HepG2 (cell line): ENCODE measurements at regions not wholly inside any gene's neighbourhood (a gene's known extent, or its start where the extent isn't known, plus 50 kb on each side); places are given as distances from the start of the nearest gene placed in this dataset.

ENCODE experiments used
- ATAC-seq: fragments of 200-7000 bp; cut with Tn5 transposase; 3 replicates; pipeline ENCODE4 v1.9.1; 2020; ENCODE audit warnings: mild to moderate bottlenecking, moderate library complexity
- BruUV-seq: library from RNA; stranded (reverse); fragments of 400-500 nt; replicated peaks from 2 replicates; lab custom pipeline; 2021; lab: Mats Ljungman, UMichigan
- CTCF ChIA-PET: fragments of 300-600 bp; formaldehyde crosslinking; extraction: SDS; loops from one replicate; lab custom pipeline; 2021; ENCODE audit warnings: low total read pairs, inconsistent platforms, low intra/inter-chr PET ratio; lab: Yijun Ruan, JAX
- POLR2A ChIA-PET: fragments of 350-600 bp; sonication (Branson Sonifier 250); formaldehyde crosslinking; loops from one replicate; lab custom pipeline; 2020; ENCODE audit warnings: antibody characterized with exemption, inconsistent platforms; lab: Yijun Ruan, JAX
- DNase-seq: peaks from one replicate; pipeline ENCODE4 v3.0.0-alpha.2; 2015; ENCODE audit warnings: low spot score
- FAIRE-seq: peaks from 3 replicates; lab custom pipeline; 2011; peaks lifted over from hg19 to GRCh38; lab: Jason Lieb, UNC
- H2AFZ ChIP-seq: one replicate; pipeline ENCODE4 v1.6.1; 2011; ENCODE audit warnings: low read length, inconsistent platforms
- H3K27ac ChIP-seq: fragments of 300-600 bp; 3 replicates; pipeline ENCODE4 v1.8.0; 2011; ENCODE audit warnings: mixed run types, mild to moderate bottlenecking, mixed read lengths, low read length, inconsistent platforms; ENCODE audit not compliant: insufficient read depth; ENCODE audit errors: extremely low read length
- H3K27me3 ChIP-seq, 2 experiments: fragments of 200-600 bp in 1 of 2; 2 replicates in 1 of 2; 3 replicates in 1 of 2; pipeline versions ENCODE4 v1.6.0 to v1.8.0; 2011; ENCODE audit warnings: low read length in 2 of 2, mild to moderate bottlenecking in 2 of 2, moderate library complexity in 2 of 2, inconsistent platforms in 1 of 2; ENCODE audit not compliant: insufficient read depth in 2 of 2, control insufficient read depth in 1 of 2
- H3K36me3 ChIP-seq, 2 experiments: fragments of 200-600 bp in 1 of 2; replicated peaks in 1 of 2; 2 replicates in 1 of 2; 3 replicates in 1 of 2; pipeline versions ENCODE4 v1.5.1 to v1.8.0; 2011; ENCODE audit warnings: low read length in 2 of 2, inconsistent platforms in 1 of 2; ENCODE audit not compliant: insufficient read depth in 2 of 2, control insufficient read depth in 1 of 2
- H3K4me1 ChIP-seq: 2 replicates; pipeline ENCODE4 v1.5.1; 2012; ENCODE audit warnings: low read length, inconsistent platforms; ENCODE audit not compliant: insufficient read depth
- H3K4me2 ChIP-seq: 2 replicates; pipeline ENCODE4 v1.6.0; 2011; ENCODE audit warnings: low read depth, low read length, inconsistent platforms
- H3K4me3 ChIP-seq, 3 experiments: fragments of 200-600 bp in 1 of 3; sonication (generic), shearing (Covaris generic) in 1 of 3; replicated peaks in 1 of 3; 2 replicates each; pipeline ENCODE4 v1.5.1; 2011 to 2016; ENCODE audit warnings: low read length in 3 of 3, inconsistent platforms in 2 of 3, low read depth in 2 of 3, mild to moderate bottlenecking in 2 of 3, control low read depth in 1 of 3, mixed read lengths in 1 of 3; ENCODE audit not compliant: insufficient read depth in 1 of 3
- H3K79me2 ChIP-seq: one replicate; pipeline ENCODE4 v1.6.1; 2011; ENCODE audit warnings: low read length, inconsistent platforms; ENCODE audit not compliant: insufficient read depth
- H3K9ac ChIP-seq: 2 replicates; pipeline ENCODE4 v1.6.0; 2011; ENCODE audit warnings: mild to moderate bottlenecking, low read depth, low read length, inconsistent platforms; ENCODE audit not compliant: insufficient read depth
- H3K9me3 ChIP-seq: 2 replicates; pipeline ENCODE4 v1.5.1; 2012; ENCODE audit warnings: mild to moderate bottlenecking, low read length
- H4K20me1 ChIP-seq: 2 replicates; pipeline ENCODE4 v1.6.0; 2011; ENCODE audit warnings: inconsistent platforms, mild to moderate bottlenecking, low read length, moderate library complexity; ENCODE audit not compliant: insufficient read depth
- ETV6 ChIP-seq: sonication (generic); formaldehyde crosslinking; conservative IDR thresholded peaks from 2 replicates; pipeline ENCODE4 v1.4.0; 2020; ENCODE audit warnings: missing genetic modification reagents
- HDAC1 ChIP-seq: sonication (generic); formaldehyde crosslinking; IDR thresholded peaks from 2 replicates; pipeline ENCODE4 v1.5.1; 2020; ENCODE audit warnings: mild to moderate bottlenecking, missing genetic modification reagents
- MLLT10 ChIP-seq: sonication (generic); formaldehyde crosslinking; IDR thresholded peaks from 2 replicates; pipeline ENCODE4 v1.4.0; 2020; ENCODE audit warnings: missing genetic modification reagents
- MXD4 ChIP-seq: IDR thresholded peaks from 2 replicates; pipeline ENCODE4 v1.6.1; 2016; ENCODE audit warnings: mild to moderate bottlenecking, missing biosample characterization, missing genetic modification reagents
- NR2F6 ChIP-seq, 2 experiments: IDR thresholded peaks; 2 replicates each; pipeline ENCODE4 v1.6.1; 2016; ENCODE audit warnings: antibody characterized with exemption in 1 of 2, mild to moderate bottlenecking in 1 of 2
- POLR2A ChIP-seq, 2 experiments: IDR thresholded peaks; 2 replicates each; pipeline ENCODE4 v1.6.1; 2011; ENCODE audit warnings: low read depth in 2 of 2, low read length in 2 of 2, mild to moderate bottlenecking in 1 of 2, moderate library complexity in 1 of 2; ENCODE audit not compliant: insufficient read depth in 1 of 2
- REST ChIP-seq, 2 experiments: IDR thresholded peaks; 2 replicates each; pipeline ENCODE4 v1.6.1; 2011 to 2012; ENCODE audit warnings: low read length in 2 of 2, borderline replicate concordance in 1 of 2, low read depth in 1 of 2, mild to moderate bottlenecking in 1 of 2, moderate library complexity in 1 of 2
- SP1 ChIP-seq, 2 experiments: fragments of 450-650 bp in 1 of 2; sonication (generic) in 1 of 2; formaldehyde crosslinking in 1 of 2; IDR thresholded peaks; 2 replicates each; pipeline versions ENCODE4 v1.4.0 to v1.6.1; 2016 to 2020; ENCODE audit warnings: missing genetic modification reagents in 1 of 2
- TRIM24 ChIP-seq: sonication (generic); formaldehyde crosslinking; IDR thresholded peaks from 2 replicates; pipeline ENCODE4 v1.8.0; 2022; ENCODE audit warnings: mild to moderate bottlenecking, missing genetic modification reagents
- ZBTB33 ChIP-seq: sonication (generic); formaldehyde crosslinking; IDR thresholded peaks from 2 replicates; pipeline ENCODE4 v1.4.0; 2020; ENCODE audit warnings: missing genetic modification reagents
- ZBTB38 ChIP-seq: sonication (generic); formaldehyde crosslinking; IDR thresholded peaks from 2 replicates; pipeline ENCODE4 v1.5.1; 2020; ENCODE audit warnings: mild to moderate bottlenecking, missing genetic modification reagents
- ZBTB44 ChIP-seq: sonication (generic); formaldehyde crosslinking; IDR thresholded peaks from 2 replicates; pipeline ENCODE4 v1.4.0; 2020; ENCODE audit warnings: missing genetic modification reagents
- ZNF3 ChIP-seq: IDR thresholded peaks from 2 replicates; pipeline ENCODE4 v1.7.0; 2017; ENCODE audit warnings: inconsistent platforms
- ZNF431 ChIP-seq: sonication (generic); formaldehyde crosslinking; IDR thresholded peaks from 2 replicates; pipeline ENCODE4 v1.9.0; 2022; ENCODE audit warnings: missing genetic modification reagents, low read depth, mild to moderate bottlenecking, borderline replicate concordance
- ZNF562 ChIP-seq: sonication (generic); formaldehyde crosslinking; IDR thresholded peaks from 2 replicates; pipeline ENCODE4 v1.8.0; 2022; ENCODE audit warnings: missing genetic modification reagents, borderline replicate concordance
- ZNF850 ChIP-seq: sonication (generic); formaldehyde crosslinking; conservative IDR thresholded peaks from 2 replicates; pipeline ENCODE4 v1.9.0; 2021; ENCODE audit warnings: mild to moderate bottlenecking, missing genetic modification reagents
- WGBS: methylation state at CpG from one replicate; pipeline ENCODE4 v1.1.6; 2017; ENCODE audit warnings: low lambda C conversion rate; 5-methylcytosine and 5-hydroxymethylcytosine counted together
- in situ Hi-C: cut with HindIII; loops from 2 replicates; pipeline ENCODE4 v1.10.0; 2017; ENCODE audit warnings: low pct_unique_long_range_greater_than_20kb; ENCODE audit not compliant: extremely low pct_ligation_motif_present
- intact Hi-C: fragments of 100-400 bp; cut with micrococcal nuclease; formaldehyde crosslinking; loops from one replicate; pipeline ENCODE4 v1.10.0; 2022; ENCODE audit not compliant: unreplicated experiment
- TF ChIP-seq, protein P1 (sequence below), 2 experiments: sonication (generic) in 1 of 2; formaldehyde crosslinking in 1 of 2; IDR thresholded peaks; 2 replicates each; pipeline versions ENCODE4 v1.5.1 to v1.6.1; 2011 to 2020; ENCODE audit warnings: borderline replicate concordance in 1 of 2, low read depth in 1 of 2, low read length in 1 of 2, mild to moderate bottlenecking in 1 of 2, missing genetic modification reagents in 1 of 2, moderate library complexity in 1 of 2

DNA sequence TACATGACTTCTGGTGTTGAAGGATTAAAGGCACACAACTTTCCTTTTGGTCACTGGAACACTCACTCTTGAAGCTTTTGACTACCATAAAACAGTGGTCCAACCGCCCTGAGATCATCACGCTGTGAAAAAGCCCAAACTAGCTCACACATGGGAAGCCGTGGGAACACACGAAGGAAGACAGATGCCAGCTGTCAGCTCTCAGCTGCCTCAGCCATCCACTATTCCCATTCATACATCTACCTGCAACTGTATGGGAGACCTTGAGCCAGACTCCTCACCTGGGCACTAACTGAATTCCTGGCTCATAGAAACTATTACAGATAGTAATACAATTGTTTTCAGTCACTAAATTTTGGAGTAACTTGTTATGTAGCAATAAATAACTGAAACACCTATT, 246.1 kb downstream of the MSX2 start:
- ATAC-seq (no peak), FAIRE-seq (no peak), DNase-seq (no peak)
- Histone ChIP-seq H3K4me2 (no peak overlapping the region), H3K27me3 (no peaks in the 10 kb centered on the region), H3K9ac (no peak overlapping the region), H3K9me3 (peaks cover 11% of the 10 kb centered on the region), H3K36me3 (no peaks in the 10 kb centered on the region), H2AFZ (no peak overlapping the region), H4K20me1 (no peaks in the 10 kb centered on the region), H3K4me3 (no peak overlapping the region), H3K4me1 (no peaks in the 10 kb centered on the region), H3K27ac (no peak overlapping the region), H3K79me2 (no peaks in the 10 kb centered on the region)
- intact Hi-C loops (no loop called here), in situ Hi-C loops (no loop called here)
- ChIA-PET CTCF (no interaction called here), POLR2A (no interaction called here)
- no TSS peak for BruUV-seq
- 10% methylated on average over 4 of the region's 4 CpGs for WGBS
- TF ChIP-seq, protein P1, sequence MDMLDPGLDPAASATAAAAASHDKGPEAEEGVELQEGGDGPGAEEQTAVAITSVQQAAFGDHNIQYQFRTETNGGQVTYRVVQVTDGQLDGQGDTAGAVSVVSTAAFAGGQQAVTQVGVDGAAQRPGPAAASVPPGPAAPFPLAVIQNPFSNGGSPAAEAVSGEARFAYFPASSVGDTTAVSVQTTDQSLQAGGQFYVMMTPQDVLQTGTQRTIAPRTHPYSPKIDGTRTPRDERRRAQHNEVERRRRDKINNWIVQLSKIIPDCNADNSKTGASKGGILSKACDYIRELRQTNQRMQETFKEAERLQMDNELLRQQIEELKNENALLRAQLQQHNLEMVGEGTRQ (IDR thresholded peaks at IDR 0.05; ENCODE audit: low read depth, low read length), result no peak
- TF ChIP-seq, protein P1 (CRISPR knock-in tag; IDR thresholded peaks at IDR 0.05; ENCODE audit: borderline replicate concordance), result no peak
- TF ChIP-seq MLLT10 (CRISPR knock-in tag) (no peak), ZNF562 (CRISPR knock-in tag) (no peak), REST (IDR thresholded peaks at IDR 0.05; ENCODE audit: borderline replicate concordance in 1 of 2, low read depth in 1 of 2, low read length in 2 of 2) (no peak), MXD4 (CRISPR knock-in tag) (no peak), NR2F6 (IDR thresholded peaks at IDR 0.05) (no peak), NR2F6 (CRISPR knock-in tag; IDR thresholded peaks at IDR 0.05) (no peak), POLR2A (IDR thresholded peaks at IDR 0.05; ENCODE audit: insufficient read depth in 1 of 2, low read depth in 2 of 2, low read length in 2 of 2) (no peak), ZBTB44 (CRISPR knock-in tag) (no peak), ETV6 (CRISPR knock-in tag) (no peak), ZNF431 (CRISPR knock-in tag) (no peak), SP1 (IDR thresholded peaks at IDR 0.05) (no peak), SP1 (CRISPR knock-in tag; IDR thresholded peaks at IDR 0.05) (no peak), ZNF3 (CRISPR knock-in tag) (no peak), ZNF850 (no peak), TRIM24 (no peak), ZBTB38 (no peak), ZBTB33 (no peak), HDAC1 (CRISPR knock-in tag) (no peak)
